K562 (cell line): ENCODE measurements at regions not wholly inside any gene's neighbourhood (a gene's known extent, or its start where the extent isn't known, plus 50 kb on each side); places are given as distances from the start of the nearest gene placed in this dataset.

Experiments used
- ATAC-seq: fragments of 200-7000 bp; cut with Tn5 transposase; 3 replicates; pipeline ENCODE4 v1.9.1; 2020; ENCODE audit warnings: moderate library complexity
- BruUV-seq: library from RNA; stranded (reverse); fragments of 400-500 nt; replicated peaks from 2 replicates; lab custom pipeline; 2021; lab: Mats Ljungman, UMichigan
- CTCF ChIA-PET: fragments of 300-600 bp; formaldehyde crosslinking; extraction: SDS; loops from one replicate; lab custom pipeline; 2021; ENCODE audit warnings: low intra/inter-chr PET ratio; lab: Yijun Ruan, JAX
- POLR2A ChIA-PET: fragments of 300-600, 350-650 bp; sonication (Branson Sonifier 250); formaldehyde crosslinking; extraction: SDS; loops from one replicate; lab custom pipeline; 2021; ENCODE audit warnings: antibody characterized with exemption, inconsistent platforms; lab: Yijun Ruan, JAX
- DNase-seq, 4 experiments: peaks; one replicate each; pipeline versions ENCODE4 v3.0.0 to v3.0.0-alpha.2; 2011 to 2018; ENCODE audit warnings: low spot score in 3 of 4, mixed read lengths in 3 of 4; ENCODE audit errors: extremely low read depth in 1 of 4
- FAIRE-seq: peaks from 2 replicates; lab custom pipeline; 2011; peaks lifted over from hg19 to GRCh38; lab: Jason Lieb, UNC
- H2AFZ ChIP-seq: 2 replicates; pipeline ENCODE4 v1.6.0; 2011; ENCODE audit warnings: low read depth, low read length, control low read depth, inconsistent platforms
- H3K27ac ChIP-seq: fragments of 200-600 bp; 3 replicates; pipeline ENCODE4 v1.8.0; 2011; ENCODE audit warnings: low read depth, mild to moderate bottlenecking, control low read depth, inconsistent platforms, low read length, moderate library complexity, mixed read lengths; ENCODE audit errors: extremely low read depth
- H3K27me3 ChIP-seq, 2 experiments: fragments of 300-600 bp in 1 of 2; 2 replicates in 1 of 2; 3 replicates in 1 of 2; pipeline versions ENCODE4 v1.6.0 to v1.8.0; 2011; ENCODE audit warnings: inconsistent platforms in 2 of 2, low read length in 2 of 2, mild to moderate bottlenecking in 1 of 2, mixed read lengths in 1 of 2, moderate library complexity in 1 of 2; ENCODE audit not compliant: control insufficient read depth in 2 of 2, insufficient read depth in 2 of 2
- H3K36me3 ChIP-seq: fragments of 300-600 bp; 3 replicates; pipeline ENCODE4 v1.8.0; 2011; ENCODE audit warnings: mild to moderate bottlenecking, low read length, inconsistent platforms; ENCODE audit not compliant: control insufficient read depth, insufficient read depth
- H3K4me1 ChIP-seq, 2 experiments: fragments of 200-600 bp in 1 of 2; replicated peaks in 1 of 2; 2 replicates in 1 of 2; 3 replicates in 1 of 2; pipeline versions ENCODE4 v1.5.1 to v1.8.0; 2011; ENCODE audit warnings: inconsistent platforms in 2 of 2, low read length in 2 of 2, mild to moderate bottlenecking in 1 of 2, mixed read lengths in 1 of 2, moderate library complexity in 1 of 2; ENCODE audit not compliant: control insufficient read depth in 2 of 2, insufficient read depth in 2 of 2
- H3K4me2 ChIP-seq: 2 replicates; pipeline ENCODE4 v1.6.1; 2011; ENCODE audit warnings: low read length, control low read depth, inconsistent platforms, mixed read lengths; ENCODE audit not compliant: insufficient read depth
- H3K4me3 ChIP-seq: fragments of 200-600 bp; sonication (generic), shearing (Covaris generic); 2 replicates; pipeline ENCODE4 v1.5.1; 2016; ENCODE audit warnings: control low read depth, inconsistent platforms
- H3K79me2 ChIP-seq: fragments of 200-600 bp; 3 replicates; pipeline ENCODE4 v1.8.0; 2011; ENCODE audit warnings: low read length, inconsistent platforms; ENCODE audit not compliant: control insufficient read depth, insufficient read depth
- H3K9ac ChIP-seq, 2 experiments: 2 replicates each; pipeline versions ENCODE4 v1.6.0 to v1.6.1; 2011; ENCODE audit warnings: low read depth in 2 of 2, low read length in 2 of 2, control low read depth in 1 of 2, inconsistent platforms in 1 of 2, mild to moderate bottlenecking in 1 of 2, mixed read lengths in 1 of 2; ENCODE audit not compliant: insufficient read depth in 1 of 2
- H3K9me1 ChIP-seq: one replicate; pipeline ENCODE4 v1.6.0; 2011; ENCODE audit warnings: inconsistent platforms, mild to moderate bottlenecking, low read length, moderate library complexity; ENCODE audit not compliant: control insufficient read depth, insufficient read depth
- H3K9me3 ChIP-seq: replicated peaks from 2 replicates; pipeline ENCODE4 v1.5.1; 2011; ENCODE audit warnings: low read depth, low read length, inconsistent platforms; ENCODE audit not compliant: control insufficient read depth, insufficient read depth
- H4K20me1 ChIP-seq: replicated peaks from 2 replicates; pipeline ENCODE4 v1.6.1; 2011; ENCODE audit warnings: low read length, inconsistent platforms, mixed read lengths; ENCODE audit not compliant: control insufficient read depth, insufficient read depth
- CEBPG ChIP-seq, 3 experiments: fragments of 200-800 bp in 1 of 3; sonication (Bioruptor generic) in 1 of 3; sonication (generic) in 1 of 3; formaldehyde crosslinking in 1 of 3; IDR thresholded peaks in 2 of 3; conservative IDR thresholded peaks in 1 of 3; 2 replicates each; pipeline versions ENCODE4 v1.6.1 to v1.8.0; 2016 to 2022; ENCODE audit warnings: missing compliant biosample characterization in 2 of 3, missing genetic modification characterization in 2 of 3, mild to moderate bottlenecking in 1 of 3, missing genetic modification reagents in 1 of 3
- ILF3 ChIP-seq: fragments of 450-650 bp; IDR thresholded peaks from 2 replicates; pipeline ENCODE4 v1.6.1; 2018; ENCODE audit warnings: antibody characterized with exemption, mild to moderate bottlenecking, moderate library complexity, borderline replicate concordance
- NKRF ChIP-seq: fragments of 450-650 bp; IDR thresholded peaks from 2 replicates; pipeline ENCODE4 v1.6.1; 2016; ENCODE audit warnings: borderline replicate concordance
- WGBS: fragments of 100-300 bp; shearing (Covaris generic); methylation state at CpG from one replicate; pipeline ENCODE4 v1.1.6; 2016; ENCODE audit warnings: low coverage, mixed read lengths; ENCODE audit not compliant: insufficient coverage; ENCODE audit errors: missing lambda C conversion rate; 5-methylcytosine and 5-hydroxymethylcytosine counted together
- in situ Hi-C: fragments of 300-500 bp; cut with MboI; formaldehyde crosslinking; loops from 4 replicates; pipeline ENCODE4 v1.15.0; 2018; ENCODE audit warnings: inconsistent platforms, mixed read lengths
- intact Hi-C: fragments of 100-400 bp; cut with micrococcal nuclease; formaldehyde crosslinking; loops from 2 replicates; pipeline ENCODE4 v1.14.2; 2022

- 0% methylated on average over 6 of the region's 6 CpGs for WGBS
- DNase-seq, result no peak
- Histone ChIP-seq H3K27ac (no peak overlapping the region), H3K36me3 (no peaks in the 10 kb centered on the region), H3K4me3 (no peak overlapping the region), H4K20me1 (no peaks in the 10 kb centered on the region)
- CTCF ChIA-PET, result no interaction called here
- FAIRE-seq, result no peak
- ATAC-seq, result no peak
- TF ChIP-seq CEBPG (CRISPR knock-in tag; IDR thresholded peaks at IDR 0.05) (no peak), CEBPG (tag; conservative IDR thresholded peaks at IDR 0.05 in 1 of 2, IDR thresholded peaks at IDR 0.05 in 1 of 2) (no peak), NKRF (no peak), ILF3 (no peak)
- TF ChIP-seq, all 486 proteins: peak for 0
- H3K9me1 ChIP-seq, result peaks cover 4% of the 10 kb centered on the region
- H3K79me2 ChIP-seq, result no peaks in the 10 kb centered on the region
- intact Hi-C loops (loop anchor here (10.0 kb wide), 1 partner anchor 208 kb away; no protein-coding TSS in a partner anchor), in situ Hi-C loops (no loop called here)
- no peaks in the 10 kb centered on the region for H3K4me1 ChIP-seq
- H2AFZ ChIP-seq, result no peak overlapping the region
- H3K27me3 ChIP-seq, result peaks cover 0 to 16% of the 10 kb centered on the region in 2 experiments; a peak in 2 of 5 replicates
- H3K4me2 ChIP-seq, result no peak overlapping the region
- no peak overlapping the region for H3K9ac ChIP-seq
- no TSS peak for BruUV-seq
- POLR2A ChIA-PET, result interaction anchor here (0.6 kb wide), 1 partner anchor 178 kb away, joined by 3 read pairs; no protein-coding TSS in a partner anchor
- no peaks in the 10 kb centered on the region for H3K9me3 ChIP-seq
Measured at GRCh38 chr7:153103202-153103601, 343.6 kb downstream of the ACTR3B start.
